Osteocyte (in vitro differentiated cells): ENCODE measurements at regions not wholly inside any gene's neighbourhood (a gene's known extent, or its start where the extent isn't known, plus 50 kb on each side); places are given as distances from the start of the nearest gene placed in this dataset.
"Not testable (repeated sequence)": the region's sequence is repeated elsewhere in the genome, so short reads cannot be mapped to it uniquely, and the experiment has no call there.

Source experiments
- DNase-seq: peaks from one replicate; pipeline ENCODE4 v3.0.0; 2021; ENCODE audit warnings: mixed read lengths; ENCODE audit not compliant: unreplicated experiment; ENCODE audit errors: extremely low spot score
- H3K27ac Mint-ChIP-seq: one replicate; pipeline ENCODE4 v1.8.0; 2021; ENCODE audit warnings: mild to moderate bottlenecking, mixed read lengths; ENCODE audit not compliant: unreplicated experiment
- H3K27me3 Mint-ChIP-seq: one replicate; pipeline ENCODE4 v1.8.0; 2021; ENCODE audit warnings: mixed read lengths; ENCODE audit not compliant: unreplicated experiment
- H3K36me3 Mint-ChIP-seq: one replicate; pipeline ENCODE4 v1.8.0; 2021; ENCODE audit warnings: mixed read lengths; ENCODE audit not compliant: unreplicated experiment
- H3K4me1 Mint-ChIP-seq: one replicate; pipeline ENCODE4 v1.8.0; 2021; ENCODE audit warnings: mixed read lengths; ENCODE audit not compliant: unreplicated experiment
- H3K4me3 Mint-ChIP-seq: one replicate; pipeline ENCODE4 v1.8.0; 2021; ENCODE audit warnings: mild to moderate bottlenecking, moderate library complexity, mixed read lengths; ENCODE audit not compliant: unreplicated experiment
- H3K9me3 Mint-ChIP-seq: one replicate; pipeline ENCODE4 v1.8.0; 2021; ENCODE audit warnings: mixed read lengths; ENCODE audit not compliant: unreplicated experiment
- CTCF ChIP-seq: fragments of 200-600 bp; sonication (generic); IDR thresholded peaks from 2 replicates; pipeline ENCODE4 v1.5.0; 2021; ENCODE audit warnings: antibody characterized with exemption, mild to moderate bottlenecking, moderate library complexity

- H3K27ac Mint-ChIP-seq: no peak overlapping the region
- no peaks in the 10 kb centered on the region for H3K36me3 Mint-ChIP-seq
- H3K4me3 Mint-ChIP-seq: no peak overlapping the region
- H3K27me3 Mint-ChIP-seq: peaks cover 2% of the 10 kb centered on the region
- no peaks in the 10 kb centered on the region for H3K9me3 Mint-ChIP-seq
- H3K4me1 Mint-ChIP-seq: no peaks in the 10 kb centered on the region
- DNase-seq: peak; percentile 53
- TF ChIP-seq CTCF: no peak
Observed at GRCh38 chr18:35905436-35905835, 67.0 kb upstream of the RMP24 start.

- H3K4me1 Mint-ChIP-seq: not testable (repeated sequence)
Observed at GRCh38 chr18:35906291-35906690, 66.2 kb upstream of the RMP24 start.

DNA sequence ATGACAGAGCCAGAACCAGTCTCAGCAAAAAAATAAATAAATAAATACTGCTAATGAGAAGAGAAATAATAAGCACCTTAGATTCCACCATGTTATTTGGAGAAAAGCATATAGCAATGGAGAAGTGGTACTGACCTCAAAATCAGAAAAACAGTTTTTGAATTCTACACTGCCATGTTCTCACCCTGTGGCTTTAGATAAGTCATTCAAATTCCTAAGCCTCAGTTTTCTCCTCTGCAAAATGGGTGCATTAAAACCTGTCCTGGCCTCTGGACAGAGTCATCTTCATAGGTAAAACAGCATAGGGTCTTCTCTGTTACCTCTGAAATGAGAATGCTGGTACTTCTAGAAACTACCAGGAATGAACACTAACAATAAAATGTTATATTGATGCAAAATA, 62.2 kb upstream of the RMP24 start:
- Mint-ChIP-seq H3K4me1 (no peaks in the 10 kb centered on the region), H3K36me3 (no peaks in the 10 kb centered on the region), H3K27me3 (peaks cover 37% of the 10 kb centered on the region), H3K9me3 (no peaks in the 10 kb centered on the region), H3K27ac (no peak overlapping the region), H3K4me3 (no peak overlapping the region)
- no peak for TF ChIP-seq CTCF
- DNase-seq: no peak

More at GRCh38 chr18:35906291-35906690, 66.2 kb upstream of the RMP24 start:
- DNase-seq, H3K9me3 Mint-ChIP-seq, H3K4me3 Mint-ChIP-seq, H3K27ac Mint-ChIP-seq, H3K36me3 Mint-ChIP-seq, H3K27me3 Mint-ChIP-seq: not testable (repeated sequence)

GRCh38 chr18:35912332-35912731, 60.1 kb upstream of the RMP24 start:
- Mint-ChIP-seq H3K27ac (no peak overlapping the region), H3K4me1 (no peaks in the 10 kb centered on the region), H3K27me3 (peaks cover 44% of the 10 kb centered on the region), H3K9me3 (no peaks in the 10 kb centered on the region), H3K36me3 (no peaks in the 10 kb centered on the region), H3K4me3 (no peak overlapping the region)
- TF ChIP-seq CTCF: no peak
- no peak for DNase-seq

DNA sequence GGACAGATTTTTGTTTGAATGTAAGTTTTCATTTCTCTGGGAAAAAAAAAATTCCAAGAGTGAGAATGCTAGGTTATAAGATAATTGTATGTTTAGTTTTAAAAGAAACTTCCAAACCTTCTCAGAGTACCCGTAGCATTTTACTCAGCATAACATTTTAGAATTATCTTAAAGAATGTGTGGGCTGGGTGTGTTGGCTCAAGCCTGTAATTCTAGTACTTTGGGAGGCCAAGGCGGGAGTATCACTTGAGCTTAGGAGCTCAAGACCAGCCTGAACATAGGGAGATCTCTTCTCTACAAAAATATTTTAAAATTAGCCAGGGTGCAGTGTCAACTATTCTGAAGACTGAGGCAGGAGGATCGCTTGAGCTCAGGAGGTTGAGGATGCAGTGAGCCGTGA, 57.4 kb upstream of the RMP24 start:
- Mint-ChIP-seq H3K4me3 (no peak overlapping the region), H3K27me3 (peaks cover 43% of the 10 kb centered on the region), H3K27ac (no peak overlapping the region), H3K4me1 (no peaks in the 10 kb centered on the region), H3K9me3 (no peaks in the 10 kb centered on the region), H3K36me3 (no peaks in the 10 kb centered on the region)
- no peak for TF ChIP-seq CTCF
- DNase-seq: no peak

- H3K27me3 Mint-ChIP-seq: peaks cover 38% of the 10 kb centered on the region
- H3K9me3 Mint-ChIP-seq: no peaks in the 10 kb centered on the region
- no peaks in the 10 kb centered on the region for H3K4me1 Mint-ChIP-seq
- no peaks in the 10 kb centered on the region for H3K36me3 Mint-ChIP-seq
- TF ChIP-seq CTCF: no peak
- H3K4me3 Mint-ChIP-seq: no peak overlapping the region
- DNase-seq: no peak
- H3K27ac Mint-ChIP-seq: no peak overlapping the region
Observed at GRCh38 chr18:35917043-35917442, 55.4 kb upstream of the RMP24 start.
